MM.1S (cell line): ENCODE measurements at regions not wholly inside any gene's neighbourhood (a gene's known extent, or its start where the extent isn't known, plus 50 kb on each side); places are given as distances from the start of the nearest gene placed in this dataset.

Experiments used
- EZH2 ChIP-seq: fragments of 300-600 bp; sonication (generic); optimal IDR thresholded peaks from 2 replicates; pipeline ENCODE3; 2017; ENCODE audit warnings: low read depth, mild to moderate bottlenecking, antibody characterized with exemption, low read length, mixed read lengths
- EZH2phosphoT487 ChIP-seq: fragments of 300-600 bp; sonication (generic); IDR thresholded peaks from 2 replicates; pipeline ENCODE4 v1.6.1; 2018; ENCODE audit warnings: antibody characterized with exemption, low read length
- TF ChIP-seq, protein P1 (sequence below): fragments of 300-600 bp; sonication (generic); IDR thresholded peaks from 2 replicates; pipeline ENCODE4 v1.5.1; 2016; ENCODE audit warnings: antibody characterized with exemption, low read length, mixed read lengths

- TF ChIP-seq, protein P1, sequence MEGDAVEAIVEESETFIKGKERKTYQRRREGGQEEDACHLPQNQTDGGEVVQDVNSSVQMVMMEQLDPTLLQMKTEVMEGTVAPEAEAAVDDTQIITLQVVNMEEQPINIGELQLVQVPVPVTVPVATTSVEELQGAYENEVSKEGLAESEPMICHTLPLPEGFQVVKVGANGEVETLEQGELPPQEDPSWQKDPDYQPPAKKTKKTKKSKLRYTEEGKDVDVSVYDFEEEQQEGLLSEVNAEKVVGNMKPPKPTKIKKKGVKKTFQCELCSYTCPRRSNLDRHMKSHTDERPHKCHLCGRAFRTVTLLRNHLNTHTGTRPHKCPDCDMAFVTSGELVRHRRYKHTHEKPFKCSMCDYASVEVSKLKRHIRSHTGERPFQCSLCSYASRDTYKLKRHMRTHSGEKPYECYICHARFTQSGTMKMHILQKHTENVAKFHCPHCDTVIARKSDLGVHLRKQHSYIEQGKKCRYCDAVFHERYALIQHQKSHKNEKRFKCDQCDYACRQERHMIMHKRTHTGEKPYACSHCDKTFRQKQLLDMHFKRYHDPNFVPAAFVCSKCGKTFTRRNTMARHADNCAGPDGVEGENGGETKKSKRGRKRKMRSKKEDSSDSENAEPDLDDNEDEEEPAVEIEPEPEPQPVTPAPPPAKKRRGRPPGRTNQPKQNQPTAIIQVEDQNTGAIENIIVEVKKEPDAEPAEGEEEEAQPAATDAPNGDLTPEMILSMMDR = no peak
- TF ChIP-seq EZH2 (no peak), EZH2phosphoT487 (no peak)
Measured at GRCh38 chr1:61583703-61584102, 141.2 kb downstream of the TM2D1 start.
